ENCODE measurements at regions not wholly inside any gene's neighbourhood (a gene's known extent, or its start where the extent isn't known, plus 50 kb on each side); places are given as distances from the start of the nearest gene placed in this dataset.

- Mint-ChIP-seq H3K9me3 (no peaks in the 10 kb centered on the region; the same call in 1 of the 2 replicates), H3K36me3 (ENCODE audit: low read depth) (peaks cover 6% of the 10 kb centered on the region; the same call in 1 of the 2 replicates), H3K27ac (no peak overlapping the region), H3K4me1 (ENCODE audit: low read depth) (peaks cover 16% of the 10 kb centered on the region), H3K27me3 (ENCODE audit: insufficient read depth) (no peaks in the 10 kb centered on the region), H3K4me3 (no peak overlapping the region)
- no peak for DNase-seq
- TF ChIP-seq, protein P1, sequence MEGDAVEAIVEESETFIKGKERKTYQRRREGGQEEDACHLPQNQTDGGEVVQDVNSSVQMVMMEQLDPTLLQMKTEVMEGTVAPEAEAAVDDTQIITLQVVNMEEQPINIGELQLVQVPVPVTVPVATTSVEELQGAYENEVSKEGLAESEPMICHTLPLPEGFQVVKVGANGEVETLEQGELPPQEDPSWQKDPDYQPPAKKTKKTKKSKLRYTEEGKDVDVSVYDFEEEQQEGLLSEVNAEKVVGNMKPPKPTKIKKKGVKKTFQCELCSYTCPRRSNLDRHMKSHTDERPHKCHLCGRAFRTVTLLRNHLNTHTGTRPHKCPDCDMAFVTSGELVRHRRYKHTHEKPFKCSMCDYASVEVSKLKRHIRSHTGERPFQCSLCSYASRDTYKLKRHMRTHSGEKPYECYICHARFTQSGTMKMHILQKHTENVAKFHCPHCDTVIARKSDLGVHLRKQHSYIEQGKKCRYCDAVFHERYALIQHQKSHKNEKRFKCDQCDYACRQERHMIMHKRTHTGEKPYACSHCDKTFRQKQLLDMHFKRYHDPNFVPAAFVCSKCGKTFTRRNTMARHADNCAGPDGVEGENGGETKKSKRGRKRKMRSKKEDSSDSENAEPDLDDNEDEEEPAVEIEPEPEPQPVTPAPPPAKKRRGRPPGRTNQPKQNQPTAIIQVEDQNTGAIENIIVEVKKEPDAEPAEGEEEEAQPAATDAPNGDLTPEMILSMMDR (IDR thresholded peaks at IDR 0.05), result no peak
Observed at GRCh38 chrX:122552286-122552800, 631.7 kb upstream of the GRIA3 start.

DNA sequence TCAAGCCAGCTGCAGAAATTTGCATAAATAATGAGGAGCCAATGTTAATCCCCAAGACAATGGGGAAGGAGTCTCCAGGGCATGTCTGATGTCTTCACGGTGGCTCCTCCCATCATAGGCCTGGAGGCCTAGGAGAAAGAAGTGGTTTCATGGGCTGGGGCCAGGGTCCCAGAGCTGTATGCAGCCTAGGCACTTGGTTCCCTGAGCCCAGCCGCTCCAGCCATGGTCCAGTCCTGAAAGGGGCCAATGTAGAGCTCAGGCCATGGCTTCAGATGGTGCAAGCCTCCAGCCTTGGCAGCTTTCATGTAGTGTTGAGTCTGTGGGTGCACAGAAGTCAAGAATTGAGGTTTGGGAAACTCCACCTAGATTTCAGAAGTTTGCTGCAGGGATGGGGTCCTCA is 628.2 kb upstream of the GRIA3 start:
- Mint-ChIP-seq H3K27me3 (ENCODE audit: insufficient read depth) (no peaks in the 10 kb centered on the region), H3K4me3 (no peak overlapping the region), H3K9me3 (peaks cover 5% of the 10 kb centered on the region; the same call in 1 of the 2 replicates), H3K36me3 (ENCODE audit: low read depth) (peaks cover 6% of the 10 kb centered on the region; the same call in 1 of the 2 replicates), H3K27ac (no peak overlapping the region), H3K4me1 (ENCODE audit: low read depth) (peaks cover 16% of the 10 kb centered on the region)
- no peak for DNase-seq
- TF ChIP-seq, protein P1 (IDR thresholded peaks at IDR 0.05), result no peak

DNA sequence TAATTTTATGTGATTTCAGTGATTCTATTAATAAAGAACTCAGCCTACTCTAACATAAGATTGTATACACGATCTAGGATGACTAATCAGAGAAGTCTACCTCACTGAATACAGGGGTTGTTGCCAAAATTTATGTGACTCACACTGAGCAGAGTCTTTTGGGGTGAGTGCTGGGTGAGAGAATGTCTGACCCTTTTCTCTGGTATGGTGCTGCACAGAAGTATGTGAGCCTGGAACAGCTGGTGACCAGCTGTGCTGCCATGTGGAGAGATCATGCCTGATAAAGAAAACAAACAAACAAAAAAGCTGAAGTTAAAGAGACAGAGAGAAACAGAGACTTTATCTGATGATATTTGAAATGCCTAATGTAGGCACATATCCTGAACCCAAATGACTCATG is 618.1 kb upstream of the GRIA3 start:
- TF ChIP-seq, protein P1 (IDR thresholded peaks at IDR 0.05), result no peak
- Mint-ChIP-seq H3K36me3 (ENCODE audit: low read depth) (peaks cover 19% of the 10 kb centered on the region), H3K4me1 (ENCODE audit: low read depth) (peaks cover 56% of the 10 kb centered on the region), H3K9me3 (peaks cover 7% of the 10 kb centered on the region), H3K4me3 (no peak overlapping the region), H3K27me3 (ENCODE audit: insufficient read depth) (peaks cover 2% of the 10 kb centered on the region; the same call in 1 of the 2 replicates), H3K27ac (peak overlapping the region; percentile 55)
- DNase-seq, result peak; percentile 97

DNA sequence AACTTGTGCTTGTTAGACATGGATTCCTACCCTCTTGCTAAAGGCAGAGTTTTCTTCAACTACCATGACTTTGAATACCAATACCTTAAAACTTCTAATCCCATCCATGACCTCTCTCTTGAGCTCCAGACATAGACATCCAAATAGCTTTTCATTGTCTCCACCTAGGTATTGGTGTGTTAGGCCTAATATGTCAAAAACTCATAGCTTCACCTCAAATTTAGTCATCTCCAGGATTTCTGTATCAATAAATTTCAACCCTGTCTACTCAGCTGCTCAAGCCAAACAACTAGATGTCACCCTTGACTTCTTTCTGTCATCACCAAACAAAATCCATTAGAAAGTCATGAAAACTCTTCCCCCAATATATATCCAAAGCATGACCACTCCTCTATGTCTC is 617.7 kb upstream of the GRIA3 start:
- TF ChIP-seq, protein P1 (IDR thresholded peaks at IDR 0.05), result no peak
- peak overlapping the region; percentile 55 for H3K27ac Mint-ChIP-seq
- DNase-seq, result no peak
- peaks cover 7% of the 10 kb centered on the region for H3K9me3 Mint-ChIP-seq
- peaks cover 16% of the 10 kb centered on the region for H3K36me3 Mint-ChIP-seq (ENCODE audit: low read depth)
- H3K4me1 Mint-ChIP-seq (ENCODE audit: low read depth), result peaks cover 56% of the 10 kb centered on the region
- no peak overlapping the region for H3K4me3 Mint-ChIP-seq
- no peaks in the 10 kb centered on the region for H3K27me3 Mint-ChIP-seq (ENCODE audit: insufficient read depth)

DNA sequence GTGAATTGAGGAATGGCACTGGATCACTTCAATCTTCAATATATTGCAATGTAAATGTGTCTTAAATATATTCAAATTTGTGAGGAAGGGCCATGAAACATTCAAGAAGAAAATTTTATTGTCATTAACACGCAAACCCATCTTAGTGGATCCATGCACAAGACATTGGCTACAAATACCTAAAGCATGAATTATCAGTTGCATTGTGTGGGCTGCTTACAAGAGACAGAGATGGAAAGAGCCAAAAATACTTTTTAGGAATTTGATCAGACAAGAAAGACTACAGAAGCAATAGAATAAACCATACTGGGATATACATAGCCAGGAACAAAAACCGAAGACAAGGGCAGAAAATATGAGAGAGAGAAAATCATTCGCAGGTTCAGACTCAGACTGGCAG is 616.2 kb upstream of the GRIA3 start:
- peaks cover 11% of the 10 kb centered on the region for H3K9me3 Mint-ChIP-seq
- TF ChIP-seq, protein P1 (IDR thresholded peaks at IDR 0.05), result no peak
- H3K27ac Mint-ChIP-seq, result peak overlapping the region; percentile 11; the same call in 1 of the 2 replicates

More for the DNA sequence above, 616.2 kb upstream of the GRIA3 start:
- no peak for DNase-seq
- Mint-ChIP-seq H3K4me1 (ENCODE audit: low read depth) (peaks cover 67% of the 10 kb centered on the region), H3K27me3 (ENCODE audit: insufficient read depth) (no peaks in the 10 kb centered on the region), H3K36me3 (ENCODE audit: low read depth) (peaks cover 19% of the 10 kb centered on the region), H3K4me3 (no peak overlapping the region)
